ENCODE measurements at regions not wholly inside any gene's neighbourhood (a gene's known extent, or its start where the extent isn't known, plus 50 kb on each side); places are given as distances from the start of the nearest gene placed in this dataset.

DNA sequence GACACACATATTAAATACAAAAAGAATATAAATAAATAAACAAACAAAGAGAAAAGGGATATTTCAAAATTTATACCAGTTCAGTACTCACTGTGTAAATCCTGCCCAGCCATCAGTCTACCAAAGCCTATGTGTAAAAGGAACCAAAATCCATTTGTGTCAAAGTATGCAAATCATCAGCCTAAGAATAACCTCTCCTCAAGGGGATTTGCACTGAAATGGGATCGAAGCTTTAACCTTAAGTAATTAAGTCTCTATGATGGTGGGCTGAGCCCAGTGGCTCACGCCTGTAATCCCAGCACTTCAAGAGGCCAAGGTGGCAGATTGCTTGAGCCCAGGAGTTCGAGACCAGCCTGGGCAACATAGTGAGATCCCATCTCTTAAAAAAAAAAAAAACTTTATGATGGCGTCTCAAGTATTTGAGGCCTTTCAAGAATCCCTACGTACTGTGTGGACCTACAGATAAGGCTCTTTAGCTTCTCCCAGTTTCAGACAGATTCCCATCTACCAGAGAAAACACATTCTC lies 57.8 kb upstream of the METAP2 start:
- TF ChIP-seq, protein P1, sequence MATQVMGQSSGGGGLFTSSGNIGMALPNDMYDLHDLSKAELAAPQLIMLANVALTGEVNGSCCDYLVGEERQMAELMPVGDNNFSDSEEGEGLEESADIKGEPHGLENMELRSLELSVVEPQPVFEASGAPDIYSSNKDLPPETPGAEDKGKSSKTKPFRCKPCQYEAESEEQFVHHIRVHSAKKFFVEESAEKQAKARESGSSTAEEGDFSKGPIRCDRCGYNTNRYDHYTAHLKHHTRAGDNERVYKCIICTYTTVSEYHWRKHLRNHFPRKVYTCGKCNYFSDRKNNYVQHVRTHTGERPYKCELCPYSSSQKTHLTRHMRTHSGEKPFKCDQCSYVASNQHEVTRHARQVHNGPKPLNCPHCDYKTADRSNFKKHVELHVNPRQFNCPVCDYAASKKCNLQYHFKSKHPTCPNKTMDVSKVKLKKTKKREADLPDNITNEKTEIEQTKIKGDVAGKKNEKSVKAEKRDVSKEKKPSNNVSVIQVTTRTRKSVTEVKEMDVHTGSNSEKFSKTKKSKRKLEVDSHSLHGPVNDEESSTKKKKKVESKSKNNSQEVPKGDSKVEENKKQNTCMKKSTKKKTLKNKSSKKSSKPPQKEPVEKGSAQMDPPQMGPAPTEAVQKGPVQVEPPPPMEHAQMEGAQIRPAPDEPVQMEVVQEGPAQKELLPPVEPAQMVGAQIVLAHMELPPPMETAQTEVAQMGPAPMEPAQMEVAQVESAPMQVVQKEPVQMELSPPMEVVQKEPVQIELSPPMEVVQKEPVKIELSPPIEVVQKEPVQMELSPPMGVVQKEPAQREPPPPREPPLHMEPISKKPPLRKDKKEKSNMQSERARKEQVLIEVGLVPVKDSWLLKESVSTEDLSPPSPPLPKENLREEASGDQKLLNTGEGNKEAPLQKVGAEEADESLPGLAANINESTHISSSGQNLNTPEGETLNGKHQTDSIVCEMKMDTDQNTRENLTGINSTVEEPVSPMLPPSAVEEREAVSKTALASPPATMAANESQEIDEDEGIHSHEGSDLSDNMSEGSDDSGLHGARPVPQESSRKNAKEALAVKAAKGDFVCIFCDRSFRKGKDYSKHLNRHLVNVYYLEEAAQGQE (IDR thresholded peaks at IDR 0.05; ENCODE audit: unreplicated experiment): no peak
- TF ChIP-seq, protein P2, sequence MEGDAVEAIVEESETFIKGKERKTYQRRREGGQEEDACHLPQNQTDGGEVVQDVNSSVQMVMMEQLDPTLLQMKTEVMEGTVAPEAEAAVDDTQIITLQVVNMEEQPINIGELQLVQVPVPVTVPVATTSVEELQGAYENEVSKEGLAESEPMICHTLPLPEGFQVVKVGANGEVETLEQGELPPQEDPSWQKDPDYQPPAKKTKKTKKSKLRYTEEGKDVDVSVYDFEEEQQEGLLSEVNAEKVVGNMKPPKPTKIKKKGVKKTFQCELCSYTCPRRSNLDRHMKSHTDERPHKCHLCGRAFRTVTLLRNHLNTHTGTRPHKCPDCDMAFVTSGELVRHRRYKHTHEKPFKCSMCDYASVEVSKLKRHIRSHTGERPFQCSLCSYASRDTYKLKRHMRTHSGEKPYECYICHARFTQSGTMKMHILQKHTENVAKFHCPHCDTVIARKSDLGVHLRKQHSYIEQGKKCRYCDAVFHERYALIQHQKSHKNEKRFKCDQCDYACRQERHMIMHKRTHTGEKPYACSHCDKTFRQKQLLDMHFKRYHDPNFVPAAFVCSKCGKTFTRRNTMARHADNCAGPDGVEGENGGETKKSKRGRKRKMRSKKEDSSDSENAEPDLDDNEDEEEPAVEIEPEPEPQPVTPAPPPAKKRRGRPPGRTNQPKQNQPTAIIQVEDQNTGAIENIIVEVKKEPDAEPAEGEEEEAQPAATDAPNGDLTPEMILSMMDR (conservative IDR thresholded peaks at IDR 0.05; ENCODE audit: low read depth in 2 of 2): no peak
- no peak for TF ChIP-seq POLR2AphosphoS5 (IDR thresholded peaks at IDR 0.05; ENCODE audit: low read depth)

Data from GM23338 (cell line).